Parathyroid adenoma (tissue), 2 donors: ENCODE measurements at regions not wholly inside any gene's neighbourhood (a gene's known extent, or its start where the extent isn't known, plus 50 kb on each side); places are given as distances from the start of the nearest gene placed in this dataset.

Source experiments
- H2AFZ ChIP-seq: fragments of 300-600 bp; sonication (generic); one replicate; pipeline ENCODE4 v1.7.0; 2017; ENCODE audit warnings: antibody characterized with exemption, mild to moderate bottlenecking
- H3K27ac ChIP-seq: fragments of 300-600 bp; sonication (generic); one replicate; pipeline ENCODE4 v1.7.0; 2017
- H3K27me3 ChIP-seq: fragments of 300-600 bp; sonication (generic); one replicate; pipeline ENCODE4 v1.7.0; 2017; ENCODE audit warnings: low read length; ENCODE audit not compliant: control insufficient read depth, insufficient read depth
- H3K36me3 ChIP-seq: fragments of 300-600 bp; sonication (generic); one replicate; pipeline ENCODE4 v1.7.0; 2017; ENCODE audit warnings: low read length; ENCODE audit not compliant: control insufficient read depth, insufficient read depth
- H3K4me1 ChIP-seq: fragments of 300-600 bp; sonication (generic); one replicate; pipeline ENCODE4 v1.7.0; 2017; ENCODE audit warnings: control low read depth
- H3K4me2 ChIP-seq: fragments of 300-600 bp; sonication (generic); one replicate; pipeline ENCODE4 v1.7.0; 2017; ENCODE audit warnings: low read length
- H3K4me3 ChIP-seq: fragments of 300-600 bp; sonication (generic); one replicate; pipeline ENCODE4 v1.7.0; 2017; ENCODE audit warnings: low read depth, low read length
- H3K79me2 ChIP-seq: fragments of 300-600 bp; sonication (generic); one replicate; pipeline ENCODE4 v1.7.0; 2017; ENCODE audit warnings: control low read depth
- H3K9ac ChIP-seq: fragments of 300-600 bp; sonication (generic); one replicate; pipeline ENCODE4 v1.7.0; 2017; ENCODE audit warnings: mild to moderate bottlenecking
- H3K9me3 ChIP-seq: fragments of 300-600 bp; sonication (generic); one replicate; pipeline ENCODE4 v1.7.0; 2017; ENCODE audit warnings: low read length; ENCODE audit not compliant: control insufficient read depth
- TF ChIP-seq, protein P1 (sequence below): fragments of 300-600 bp; sonication (generic); IDR thresholded peaks from one replicate; pipeline ENCODE4 v1.7.0; 2017; ENCODE audit warnings: antibody characterized with exemption, mild to moderate bottlenecking
- donor health status: primary hyperparathyroidism.

DNA sequence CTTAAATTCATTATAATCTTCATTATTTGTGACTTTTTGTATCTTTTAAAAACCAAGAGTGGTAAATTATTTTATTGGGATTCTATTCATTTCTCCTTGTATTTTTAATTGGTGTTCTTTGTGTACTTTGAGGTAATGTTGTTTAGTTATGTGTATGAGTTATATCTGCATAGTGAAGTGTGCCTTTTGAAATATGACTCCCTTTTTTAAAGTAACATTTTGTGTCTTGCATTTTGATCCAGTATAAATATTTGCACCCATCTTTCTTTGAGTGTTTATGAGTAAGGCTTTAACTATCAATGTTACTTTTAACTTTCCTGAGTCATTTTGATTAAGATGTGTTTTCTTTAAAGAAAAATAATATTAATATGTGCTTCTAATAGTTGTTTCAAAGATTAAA lies 90.0 kb upstream of the MYOCD start:
- no peak overlapping the region for H3K4me2 ChIP-seq
- TF ChIP-seq, protein P1, sequence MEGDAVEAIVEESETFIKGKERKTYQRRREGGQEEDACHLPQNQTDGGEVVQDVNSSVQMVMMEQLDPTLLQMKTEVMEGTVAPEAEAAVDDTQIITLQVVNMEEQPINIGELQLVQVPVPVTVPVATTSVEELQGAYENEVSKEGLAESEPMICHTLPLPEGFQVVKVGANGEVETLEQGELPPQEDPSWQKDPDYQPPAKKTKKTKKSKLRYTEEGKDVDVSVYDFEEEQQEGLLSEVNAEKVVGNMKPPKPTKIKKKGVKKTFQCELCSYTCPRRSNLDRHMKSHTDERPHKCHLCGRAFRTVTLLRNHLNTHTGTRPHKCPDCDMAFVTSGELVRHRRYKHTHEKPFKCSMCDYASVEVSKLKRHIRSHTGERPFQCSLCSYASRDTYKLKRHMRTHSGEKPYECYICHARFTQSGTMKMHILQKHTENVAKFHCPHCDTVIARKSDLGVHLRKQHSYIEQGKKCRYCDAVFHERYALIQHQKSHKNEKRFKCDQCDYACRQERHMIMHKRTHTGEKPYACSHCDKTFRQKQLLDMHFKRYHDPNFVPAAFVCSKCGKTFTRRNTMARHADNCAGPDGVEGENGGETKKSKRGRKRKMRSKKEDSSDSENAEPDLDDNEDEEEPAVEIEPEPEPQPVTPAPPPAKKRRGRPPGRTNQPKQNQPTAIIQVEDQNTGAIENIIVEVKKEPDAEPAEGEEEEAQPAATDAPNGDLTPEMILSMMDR: no peak
- no peaks in the 10 kb centered on the region for H3K27me3 ChIP-seq
- H3K36me3 ChIP-seq: no peaks in the 10 kb centered on the region
- H3K79me2 ChIP-seq: no peaks in the 10 kb centered on the region
- no peaks in the 10 kb centered on the region for H3K9me3 ChIP-seq
- H2AFZ ChIP-seq: no peak overlapping the region
- H3K27ac ChIP-seq: no peak overlapping the region
- H3K9ac ChIP-seq: no peak overlapping the region
- H3K4me1 ChIP-seq: no peaks in the 10 kb centered on the region
- no peak overlapping the region for H3K4me3 ChIP-seq

DNA sequence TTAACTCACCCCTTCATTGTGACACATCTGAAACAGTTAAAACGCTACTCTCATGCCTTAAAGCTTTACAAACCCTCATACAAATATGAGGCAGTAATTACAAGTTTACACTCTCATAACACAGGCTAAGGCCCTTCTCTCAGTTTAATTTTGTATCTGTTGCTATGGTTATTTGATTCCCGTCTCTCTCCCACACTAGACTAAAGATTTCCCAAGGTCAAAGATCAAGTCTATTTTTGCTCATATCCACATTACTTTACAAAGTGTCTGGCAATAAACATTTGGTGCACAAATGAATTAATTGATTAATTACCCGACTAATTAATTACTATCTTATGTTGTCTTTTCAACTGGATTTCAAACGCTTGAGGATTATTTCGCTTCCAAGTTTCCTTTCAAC lies 86.4 kb upstream of the MYOCD start:
- no peak overlapping the region for H3K9ac ChIP-seq
- TF ChIP-seq, protein P1: no peak
- no peaks in the 10 kb centered on the region for H3K27me3 ChIP-seq
- no peak overlapping the region for H3K4me2 ChIP-seq
- no peaks in the 10 kb centered on the region for H3K79me2 ChIP-seq
- H2AFZ ChIP-seq: no peak overlapping the region
- H3K36me3 ChIP-seq: no peaks in the 10 kb centered on the region
- H3K9me3 ChIP-seq: no peaks in the 10 kb centered on the region
- H3K27ac ChIP-seq: no peak overlapping the region
- H3K4me1 ChIP-seq: no peaks in the 10 kb centered on the region
- no peak overlapping the region for H3K4me3 ChIP-seq

DNA sequence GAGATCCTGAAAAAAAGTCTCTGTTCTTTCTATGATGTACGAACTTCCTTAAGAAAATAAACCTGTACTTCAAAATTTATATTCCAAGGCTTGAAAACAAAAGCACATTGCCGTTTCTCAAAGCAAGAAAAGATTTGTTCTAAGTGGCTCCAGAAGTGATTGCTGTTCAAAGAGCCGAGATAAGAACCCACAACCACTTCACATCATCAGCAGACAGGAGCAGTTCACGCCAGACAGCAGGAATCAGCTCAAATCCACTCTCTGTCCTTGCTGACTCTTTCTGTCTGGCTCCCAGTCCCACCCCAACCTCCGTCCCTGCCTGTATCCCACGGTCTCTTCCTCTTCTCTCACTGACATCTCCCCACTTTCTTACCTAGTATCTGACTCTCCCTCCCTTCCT lies 85.0 kb upstream of the MYOCD start:
- Histone ChIP-seq H3K4me1 (no peaks in the 10 kb centered on the region), H3K27ac (no peak overlapping the region), H3K36me3 (no peaks in the 10 kb centered on the region), H3K4me3 (no peak overlapping the region), H2AFZ (no peak overlapping the region), H3K9me3 (no peaks in the 10 kb centered on the region), H3K27me3 (no peaks in the 10 kb centered on the region), H3K9ac (no peak overlapping the region), H3K79me2 (no peaks in the 10 kb centered on the region), H3K4me2 (no peak overlapping the region)
- TF ChIP-seq, protein P1: no peak

DNA sequence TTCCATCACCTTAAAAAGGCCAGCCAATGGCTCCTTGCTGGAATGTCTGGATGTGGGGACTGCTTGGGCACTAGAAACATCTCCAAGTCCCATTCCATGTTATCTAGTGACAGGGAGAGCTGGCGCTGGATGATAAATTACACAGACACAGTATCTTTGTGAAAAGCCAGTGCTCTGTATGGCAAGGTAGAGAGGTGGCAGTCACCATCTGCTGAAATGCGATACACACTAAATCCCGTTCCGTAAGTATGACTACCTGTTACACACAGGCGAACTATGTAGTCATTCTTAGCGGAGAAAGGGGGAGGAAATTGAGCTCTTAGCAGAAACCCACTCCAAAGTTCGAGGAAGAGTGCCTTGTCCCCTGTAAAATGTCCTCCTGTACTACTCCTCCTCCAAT lies 81.0 kb upstream of the MYOCD start:
- Histone ChIP-seq H3K79me2 (no peaks in the 10 kb centered on the region), H3K9me3 (no peaks in the 10 kb centered on the region), H3K27ac (no peak overlapping the region), H3K4me3 (no peak overlapping the region), H2AFZ (no peak overlapping the region), H3K27me3 (no peaks in the 10 kb centered on the region), H3K4me2 (no peak overlapping the region), H3K36me3 (no peaks in the 10 kb centered on the region), H3K9ac (no peak overlapping the region), H3K4me1 (no peaks in the 10 kb centered on the region)
- TF ChIP-seq, protein P1: no peak

DNA sequence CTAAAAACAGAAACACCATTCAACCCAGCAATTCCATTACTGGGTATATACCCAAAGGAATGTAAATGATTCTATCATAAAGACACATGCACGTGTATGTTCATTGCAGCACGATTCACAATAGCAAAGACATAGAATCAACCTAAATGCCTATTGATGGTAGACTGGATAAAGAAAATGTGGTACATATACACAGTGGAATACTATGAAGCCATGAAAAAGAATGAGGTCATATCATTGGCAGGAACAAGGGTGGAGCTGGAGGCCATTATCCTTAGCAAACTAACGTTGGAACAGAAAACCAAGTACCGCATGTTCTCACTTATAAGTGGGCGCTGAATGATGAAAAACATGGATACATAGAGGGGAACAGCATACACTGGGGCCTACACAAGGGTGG lies 77.2 kb upstream of the MYOCD start:
- Histone ChIP-seq H3K9me3 (no peaks in the 10 kb centered on the region), H3K27me3 (no peaks in the 10 kb centered on the region), H3K36me3 (no peaks in the 10 kb centered on the region), H2AFZ (no peak overlapping the region), H3K27ac (no peak overlapping the region), H3K4me1 (no peaks in the 10 kb centered on the region), H3K4me2 (no peak overlapping the region), H3K79me2 (no peaks in the 10 kb centered on the region), H3K4me3 (no peak overlapping the region), H3K9ac (no peak overlapping the region)
- TF ChIP-seq, protein P1: no peak
